ENCODE measurements at regions not wholly inside any gene's neighbourhood (a gene's known extent, or its start where the extent isn't known, plus 50 kb on each side); places are given as distances from the start of the nearest gene placed in this dataset.
"Not testable (repeated sequence)": the region's sequence is repeated elsewhere in the genome, so short reads cannot be mapped to it uniquely, and the experiment has no call there.

DNA sequence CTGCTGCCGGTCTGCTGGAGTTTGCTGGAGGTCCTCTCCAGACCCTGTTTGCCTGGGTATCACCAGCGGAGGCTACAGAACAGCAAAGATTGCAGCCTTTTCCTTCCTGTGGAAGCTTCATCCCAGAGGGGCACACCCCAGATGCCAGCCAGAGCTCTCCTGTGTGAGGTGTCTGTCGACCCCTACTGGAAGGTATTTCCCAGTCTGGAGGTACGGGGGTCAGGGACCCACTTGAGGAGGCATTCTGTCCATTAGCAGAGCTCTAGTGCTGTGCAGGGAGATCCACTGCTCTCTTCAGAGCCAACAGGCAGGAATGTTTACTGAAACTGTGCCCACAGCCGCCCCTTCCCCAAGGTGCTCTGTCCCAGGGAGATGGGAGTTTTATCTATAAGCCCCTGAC lies 823.1 kb upstream of the HS3ST5 start:
- H3K79me2 ChIP-seq (ENCODE audit: insufficient read depth, low read length); H3K4me2 ChIP-seq (ENCODE audit: low read length); H3K4me3 Mint-ChIP-seq (ENCODE audit: unreplicated experiment); H3K9ac ChIP-seq (ENCODE audit: low read length); H3K9me3 Mint-ChIP-seq (ENCODE audit: unreplicated experiment); H4K20me1 ChIP-seq (ENCODE audit: insufficient read depth, low read length); H3K36me3 ChIP-seq (ENCODE audit: insufficient read depth, low read length); H3K4me3 ChIP-seq (ENCODE audit: insufficient read depth, low read depth, low read length); H3K9me3 ChIP-seq (ENCODE audit: insufficient read depth, low read depth, low read length); H3K27me3 Mint-ChIP-seq (ENCODE audit: low read depth, unreplicated experiment); H2AFZ ChIP-seq (ENCODE audit: low read depth, low read length); DNase-seq (ENCODE audit: low read depth); H3K4me1 Mint-ChIP-seq (ENCODE audit: low read depth, unreplicated experiment); H3K27ac ChIP-seq (ENCODE audit: low read depth, low read length); H3K4me1 ChIP-seq (ENCODE audit: insufficient read depth, low read length); H3K36me3 Mint-ChIP-seq (ENCODE audit: low read depth, unreplicated experiment); H3K27ac Mint-ChIP-seq (ENCODE audit: unreplicated experiment); H3K27me3 ChIP-seq (ENCODE audit: insufficient read depth, low read length); FAIRE-seq: not testable (repeated sequence)

GRCh38 chr6:115159733-115160132 lies 816.9 kb upstream of the HS3ST5 start:
- no peak for TF ChIP-seq CTCF (IDR thresholded peaks at IDR 0.05; ENCODE audit: insufficient read depth, low read depth, low read length)
- no peak for TF ChIP-seq EZH2 (IDR thresholded peaks at IDR 0.05; ENCODE audit: insufficient read depth, low read length)
- H3K27me3 ChIP-seq (ENCODE audit: insufficient read depth, low read length), result no peaks in the 10 kb centered on the region
- no peak overlapping the region for H2AFZ ChIP-seq (ENCODE audit: low read depth, low read length)
- H3K36me3 ChIP-seq (ENCODE audit: insufficient read depth, low read length), result no peaks in the 10 kb centered on the region
- no peak overlapping the region for H3K27ac Mint-ChIP-seq (ENCODE audit: unreplicated experiment)
- no peak overlapping the region for H3K9ac ChIP-seq (ENCODE audit: low read length)
- no peaks in the 10 kb centered on the region for H3K9me3 ChIP-seq (ENCODE audit: insufficient read depth, low read depth, low read length)
- no peak for DNase-seq (ENCODE audit: low read depth)
- H3K27ac ChIP-seq (ENCODE audit: low read depth, low read length), result no peak overlapping the region
- no peak overlapping the region for H3K4me2 ChIP-seq (ENCODE audit: low read length)
- H3K4me3 ChIP-seq (ENCODE audit: insufficient read depth, low read depth, low read length), result no peak overlapping the region
- no peak for FAIRE-seq
- H3K27me3 Mint-ChIP-seq (ENCODE audit: low read depth, unreplicated experiment), result no peaks in the 10 kb centered on the region
- no peaks in the 10 kb centered on the region for H3K4me1 ChIP-seq (ENCODE audit: insufficient read depth, low read length)
- H3K9me3 Mint-ChIP-seq (ENCODE audit: unreplicated experiment), result no peaks in the 10 kb centered on the region
- H3K4me3 Mint-ChIP-seq (ENCODE audit: unreplicated experiment), result no peak overlapping the region
- H3K36me3 Mint-ChIP-seq (ENCODE audit: low read depth, unreplicated experiment), result no peaks in the 10 kb centered on the region
- no peaks in the 10 kb centered on the region for H3K4me1 Mint-ChIP-seq (ENCODE audit: low read depth, unreplicated experiment)
- no peaks in the 10 kb centered on the region for H3K79me2 ChIP-seq (ENCODE audit: insufficient read depth, low read length)
- H4K20me1 ChIP-seq (ENCODE audit: insufficient read depth, low read length), result no peaks in the 10 kb centered on the region

DNA sequence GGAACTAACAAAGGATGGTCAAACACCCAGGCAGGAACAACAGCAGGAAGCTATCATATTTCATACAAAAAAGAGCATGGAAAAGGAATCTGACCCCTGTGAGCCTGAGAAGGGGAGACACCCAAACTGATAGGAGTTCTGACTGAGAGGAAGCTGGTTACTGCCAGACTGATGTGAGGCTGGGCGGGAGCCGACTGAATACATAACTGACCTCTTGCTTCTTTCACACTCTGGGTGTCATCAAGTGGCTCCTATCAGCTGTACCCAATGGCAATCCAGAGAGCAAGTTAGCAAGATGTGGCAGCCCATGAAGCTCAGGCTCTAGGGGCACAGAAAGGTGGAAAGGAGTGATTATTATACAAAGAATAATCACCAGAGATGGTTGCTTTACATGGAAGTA lies 795.1 kb upstream of the HS3ST5 start:
- Histone ChIP-seq H3K4me1 (ENCODE audit: insufficient read depth, low read length) (no peaks in the 10 kb centered on the region), H3K27me3 (ENCODE audit: insufficient read depth, low read length) (no peaks in the 10 kb centered on the region), H3K9me3 (ENCODE audit: insufficient read depth, low read depth, low read length) (no peaks in the 10 kb centered on the region), H3K4me3 (ENCODE audit: insufficient read depth, low read depth, low read length) (no peak overlapping the region), H3K36me3 (ENCODE audit: insufficient read depth, low read length) (no peaks in the 10 kb centered on the region), H4K20me1 (ENCODE audit: insufficient read depth, low read length) (no peaks in the 10 kb centered on the region), H3K4me2 (ENCODE audit: low read length) (no peak overlapping the region), H3K79me2 (ENCODE audit: insufficient read depth, low read length) (no peaks in the 10 kb centered on the region), H3K27ac (ENCODE audit: low read depth, low read length) (no peak overlapping the region), H2AFZ (ENCODE audit: low read depth, low read length) (no peak overlapping the region), H3K9ac (ENCODE audit: low read length) (no peak overlapping the region)
- FAIRE-seq (no peak), DNase-seq (ENCODE audit: low read depth) (no peak)
- H3K9me3 Mint-ChIP-seq (ENCODE audit: unreplicated experiment), result no peaks in the 10 kb centered on the region
- H3K27me3 Mint-ChIP-seq (ENCODE audit: low read depth, unreplicated experiment), result no peaks in the 10 kb centered on the region
- H3K27ac Mint-ChIP-seq (ENCODE audit: unreplicated experiment), result no peak overlapping the region
- no peaks in the 10 kb centered on the region for H3K36me3 Mint-ChIP-seq (ENCODE audit: low read depth, unreplicated experiment)
- peaks cover 2% of the 10 kb centered on the region for H3K4me1 Mint-ChIP-seq (ENCODE audit: low read depth, unreplicated experiment)
- H3K4me3 Mint-ChIP-seq (ENCODE audit: unreplicated experiment), result no peak overlapping the region
- TF ChIP-seq EZH2 (IDR thresholded peaks at IDR 0.05; ENCODE audit: insufficient read depth, low read length) (no peak), CTCF (IDR thresholded peaks at IDR 0.05; ENCODE audit: insufficient read depth, low read depth, low read length) (no peak)

All from astrocyte (in vitro differentiated cells and primary cell).